Left lung (tissue), 4 donors: ENCODE measurements at regions not wholly inside any gene's neighbourhood (a gene's known extent, or its start where the extent isn't known, plus 50 kb on each side); places are given as distances from the start of the nearest gene placed in this dataset.

Source experiments
- ATAC-seq: fragments of 200-7000 bp; cut with Tn5 transposase; one replicate; pipeline ENCODE4 v1.9.1; 2020; ENCODE audit warnings: moderate library complexity
- DNase-seq, 4 donors: peaks; one replicate each; pipeline ENCODE4 v3.0.0-alpha.2; 2013 to 2020
- H3K27ac ChIP-seq, 2 donors: fragments of 200-600 bp; sonication (generic) in 1 of 2; one replicate each; pipeline versions ENCODE4 v1.5.0 to v1.8.0; 2020 to 2021
- H3K27me3 ChIP-seq, 2 donors: fragments of 200-600 bp; sonication (generic) in 1 of 2; one replicate each; pipeline versions ENCODE4 v1.5.0 to v1.8.0; 2020 to 2021
- H3K36me3 ChIP-seq, 2 donors: fragments of 200-600 bp; sonication (generic) in 1 of 2; one replicate each; pipeline versions ENCODE4 v1.5.0 to v1.8.0; 2020 to 2021
- H3K4me1 ChIP-seq, 2 donors: fragments of 200-600 bp; one replicate each; pipeline ENCODE4 v1.8.0; 2021
- H3K4me3 ChIP-seq, 2 donors: fragments of 200-600 bp; sonication (generic) in 1 of 2; one replicate each; pipeline versions ENCODE4 v1.5.0 to v1.8.0; 2020 to 2021; ENCODE audit warnings: mild to moderate bottlenecking in 1 of 2
- H3K9me3 ChIP-seq, 2 donors: fragments of 200-600 bp; sonication (generic) in 1 of 2; one replicate each; pipeline versions ENCODE4 v1.5.0 to v1.8.0; 2020 to 2021
- intact Hi-C, 2 donors: fragments of 100-400 bp; cut with DNase I; formaldehyde crosslinking; loops; one replicate each; pipeline versions ENCODE4 v1.11.2 to v1.14.2; 2022
- TF ChIP-seq, protein P1 (sequence below), 2 donors: fragments of 200-600 bp; sonication (generic) in 1 of 2; IDR thresholded peaks; one replicate each; pipeline versions ENCODE4 v1.5.0 to v1.8.0; 2021; ENCODE audit warnings: antibody characterized with exemption in 2 of 2
- donor health status: DM: no; HTN: yes; CAD: no.
- donor health status: DM: no; HTN: no; CAD: no.

DNA sequence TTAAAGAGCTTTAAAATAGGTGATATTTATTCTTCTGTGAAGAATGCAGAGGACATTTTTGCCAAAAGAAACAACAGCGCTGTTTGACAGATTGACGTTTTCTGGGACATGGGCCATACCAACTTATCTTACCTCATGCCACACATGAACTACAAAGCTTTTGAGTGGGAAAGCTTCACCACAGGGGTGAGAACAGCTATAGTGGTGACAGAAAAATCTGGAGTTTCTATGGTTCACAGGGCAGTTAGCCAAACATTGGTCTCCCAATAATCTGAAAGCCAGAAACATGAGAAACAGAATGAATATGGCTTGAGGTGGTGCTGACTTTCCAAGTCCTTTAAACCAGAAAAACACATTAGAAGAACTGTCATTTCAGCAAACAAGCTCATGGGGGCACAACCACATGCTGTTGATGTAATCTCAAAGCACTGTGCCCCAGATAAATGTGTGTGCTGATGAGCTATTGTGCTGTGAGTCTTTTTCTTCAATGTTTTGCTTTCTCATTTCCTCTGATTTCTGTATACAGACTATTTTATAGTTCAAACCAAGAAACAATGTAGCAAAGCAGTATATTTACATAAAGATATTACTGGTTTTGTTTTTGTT is 905.4 kb downstream of the SLC16A7 start:
- no peak for ATAC-seq

DNA sequence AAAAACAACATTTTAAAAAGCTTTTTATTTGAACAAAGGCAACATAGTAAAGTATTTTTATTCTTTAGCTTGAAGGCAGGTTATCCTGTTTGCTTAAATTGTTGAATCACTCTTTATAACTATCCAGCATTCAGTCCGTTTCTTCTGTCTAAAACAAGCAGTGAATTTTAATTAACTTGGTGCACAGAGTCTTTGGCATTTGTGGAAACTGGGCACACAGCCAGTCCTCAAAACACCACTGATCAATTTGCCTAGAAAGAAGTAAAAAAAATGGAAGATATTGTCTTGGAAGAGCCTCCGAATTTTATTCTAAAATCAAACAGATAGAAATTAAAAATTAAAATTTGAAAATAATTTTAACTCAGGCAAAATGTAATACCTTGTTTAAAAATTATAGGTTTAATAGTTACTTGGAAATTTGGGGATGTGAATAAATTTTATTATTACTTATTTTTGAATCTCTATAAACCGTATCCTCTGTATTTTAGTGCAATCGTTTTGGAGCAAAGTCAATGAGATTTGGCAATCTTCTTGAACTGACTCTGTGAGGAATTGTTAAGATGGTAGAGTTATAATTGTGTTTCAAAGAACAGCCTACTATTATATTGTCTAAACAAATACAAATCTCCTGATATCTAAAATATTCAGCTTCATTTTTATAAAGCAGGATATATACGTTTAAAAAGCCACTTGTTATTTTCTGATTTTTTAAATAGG is 927.0 kb downstream of the SLC16A7 start:
- intact Hi-C loops = no loop called here

More for the DNA sequence above, 905.4 kb downstream of the SLC16A7 start:
- TF ChIP-seq, protein P1, sequence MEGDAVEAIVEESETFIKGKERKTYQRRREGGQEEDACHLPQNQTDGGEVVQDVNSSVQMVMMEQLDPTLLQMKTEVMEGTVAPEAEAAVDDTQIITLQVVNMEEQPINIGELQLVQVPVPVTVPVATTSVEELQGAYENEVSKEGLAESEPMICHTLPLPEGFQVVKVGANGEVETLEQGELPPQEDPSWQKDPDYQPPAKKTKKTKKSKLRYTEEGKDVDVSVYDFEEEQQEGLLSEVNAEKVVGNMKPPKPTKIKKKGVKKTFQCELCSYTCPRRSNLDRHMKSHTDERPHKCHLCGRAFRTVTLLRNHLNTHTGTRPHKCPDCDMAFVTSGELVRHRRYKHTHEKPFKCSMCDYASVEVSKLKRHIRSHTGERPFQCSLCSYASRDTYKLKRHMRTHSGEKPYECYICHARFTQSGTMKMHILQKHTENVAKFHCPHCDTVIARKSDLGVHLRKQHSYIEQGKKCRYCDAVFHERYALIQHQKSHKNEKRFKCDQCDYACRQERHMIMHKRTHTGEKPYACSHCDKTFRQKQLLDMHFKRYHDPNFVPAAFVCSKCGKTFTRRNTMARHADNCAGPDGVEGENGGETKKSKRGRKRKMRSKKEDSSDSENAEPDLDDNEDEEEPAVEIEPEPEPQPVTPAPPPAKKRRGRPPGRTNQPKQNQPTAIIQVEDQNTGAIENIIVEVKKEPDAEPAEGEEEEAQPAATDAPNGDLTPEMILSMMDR (IDR thresholded peaks at IDR 0.05) = no peak
- no peak overlapping the region for H3K27ac ChIP-seq
- no peaks in the 10 kb centered on the region for H3K4me1 ChIP-seq
- intact Hi-C loops = no loop called here
- H3K27me3 ChIP-seq = no peaks in the 10 kb centered on the region
- H3K9me3 ChIP-seq = peaks cover 0 to 4% of the 10 kb centered on the region in 2 donors
- H3K4me3 ChIP-seq = no peak overlapping the region
- H3K36me3 ChIP-seq = no peaks in the 10 kb centered on the region
- DNase-seq = no peak

GRCh38 chr12:60529261-60529660 is 933.4 kb downstream of the SLC16A7 start:
- no peaks in the 10 kb centered on the region for H3K27me3 ChIP-seq
- H3K27ac ChIP-seq = no peak overlapping the region
- no peaks in the 10 kb centered on the region for H3K36me3 ChIP-seq
- intact Hi-C loops = no loop called here
- H3K9me3 ChIP-seq = peaks cover 0 to 5% of the 10 kb centered on the region in 2 donors
- TF ChIP-seq, protein P1 (IDR thresholded peaks at IDR 0.05) = no peak
- no peak for DNase-seq
- no peaks in the 10 kb centered on the region for H3K4me1 ChIP-seq
- no peak overlapping the region for H3K4me3 ChIP-seq
- no peak for ATAC-seq

More for the DNA sequence above, 927.0 kb downstream of the SLC16A7 start:
- Histone ChIP-seq H3K27ac (no peak overlapping the region), H3K27me3 (no peaks in the 10 kb centered on the region), H3K9me3 (peaks cover 0 to 9% of the 10 kb centered on the region in 2 donors), H3K4me1 (no peaks in the 10 kb centered on the region), H3K36me3 (no peaks in the 10 kb centered on the region), H3K4me3 (no peak overlapping the region)
- ATAC-seq (no peak), DNase-seq (no peak)
- TF ChIP-seq, protein P1 (IDR thresholded peaks at IDR 0.05) = no peak

GRCh38 chr12:60529723-60530122 is 933.9 kb downstream of the SLC16A7 start:
- ATAC-seq (no peak), DNase-seq (no peak)
- H3K4me1 ChIP-seq = no peaks in the 10 kb centered on the region
- no peak overlapping the region for H3K27ac ChIP-seq
- H3K36me3 ChIP-seq = no peaks in the 10 kb centered on the region
- H3K9me3 ChIP-seq = peaks cover 0 to 5% of the 10 kb centered on the region in 2 donors
- TF ChIP-seq, protein P1 (IDR thresholded peaks at IDR 0.05) = no peak
- intact Hi-C loops = no loop called here
- no peak overlapping the region for H3K4me3 ChIP-seq
- no peaks in the 10 kb centered on the region for H3K27me3 ChIP-seq

GRCh38 chr12:60535363-60535762 is 939.5 kb downstream of the SLC16A7 start:
- H3K4me1 ChIP-seq = no peaks in the 10 kb centered on the region
- intact Hi-C loops = no loop called here
- H3K4me3 ChIP-seq = no peak overlapping the region
- TF ChIP-seq, protein P1 (IDR thresholded peaks at IDR 0.05) = no peak
- H3K27ac ChIP-seq = no peak overlapping the region
- H3K9me3 ChIP-seq = no peaks in the 10 kb centered on the region
- ATAC-seq (no peak), DNase-seq (no peak)
- no peaks in the 10 kb centered on the region for H3K27me3 ChIP-seq
- H3K36me3 ChIP-seq = no peaks in the 10 kb centered on the region
